Ishikawa (cell line): ENCODE measurements at regions not wholly inside any gene's neighbourhood (a gene's known extent, or its start where the extent isn't known, plus 50 kb on each side); places are given as distances from the start of the nearest gene placed in this dataset.

Experiments used
- CREB1 ChIP-seq: IDR thresholded peaks from 2 replicates; pipeline ENCODE4 v1.6.1; 2012; ENCODE audit warnings: low read depth
- EGR1 ChIP-seq: IDR thresholded peaks from 2 replicates; pipeline ENCODE4 v1.6.1; 2012
- EP300 ChIP-seq: IDR thresholded peaks from 2 replicates; pipeline ENCODE4 v1.6.1; 2012; ENCODE audit warnings: borderline replicate concordance
- FOXM1 ChIP-seq: IDR thresholded peaks from 2 replicates; pipeline ENCODE4 v1.6.1; 2012; ENCODE audit warnings: low read depth, borderline replicate concordance
- RAD21 ChIP-seq: IDR thresholded peaks from 2 replicates; pipeline ENCODE4 v1.6.1; 2012; ENCODE audit warnings: low read depth
- TAF1 ChIP-seq: IDR thresholded peaks from 2 replicates; pipeline ENCODE4 v1.6.1; 2012; ENCODE audit warnings: low read depth, mild to moderate bottlenecking
- TEAD4 ChIP-seq: IDR thresholded peaks from 2 replicates; pipeline ENCODE4 v1.6.1; 2012
- YY1 ChIP-seq: IDR thresholded peaks from 2 replicates; pipeline ENCODE4 v1.6.1; 2012; ENCODE audit warnings: low read depth
- ZBTB7A ChIP-seq: IDR thresholded peaks from 2 replicates; pipeline ENCODE4 v1.6.1; 2012; ENCODE audit warnings: low read depth
- TF ChIP-seq, protein P1 (sequence below): IDR thresholded peaks from 2 replicates; pipeline ENCODE4 v1.6.1; 2012
- TF ChIP-seq, protein P2 (sequence below): IDR thresholded peaks from 2 replicates; pipeline ENCODE4 v1.6.1; 2012; ENCODE audit warnings: low read depth, mild to moderate bottlenecking

DNA sequence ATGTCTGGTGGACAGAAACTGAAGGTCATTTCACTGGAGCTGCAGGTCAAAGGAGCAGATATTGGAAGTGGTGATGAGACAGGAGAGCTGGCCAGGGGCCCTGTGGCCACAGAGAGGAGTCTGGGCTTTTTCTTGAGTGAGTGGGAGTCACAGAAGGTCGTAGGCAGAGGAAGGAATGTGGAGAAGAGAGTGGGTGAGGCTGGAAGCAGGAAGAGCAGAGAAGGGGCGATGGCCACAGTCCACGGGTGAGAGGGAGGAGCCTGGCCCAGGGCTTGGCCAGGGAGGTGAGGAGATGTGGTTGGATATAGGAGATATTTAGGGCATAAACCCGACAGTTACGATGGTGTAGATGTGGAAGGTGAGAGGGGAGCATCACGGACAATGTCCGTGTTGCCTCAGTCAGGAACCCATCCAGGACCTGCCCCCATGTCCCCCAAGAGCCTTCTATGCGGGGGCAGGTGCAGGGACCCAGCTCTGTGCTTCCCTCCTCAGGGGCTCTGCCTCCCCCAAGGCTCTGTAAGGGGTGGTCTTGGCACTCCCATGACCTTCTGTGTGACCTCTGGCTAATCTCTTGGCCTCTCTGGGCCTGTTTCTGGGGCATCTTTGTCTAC lies 150.5 kb upstream of the PTPN1 start:
- TF ChIP-seq EP300 = no peak
- TF ChIP-seq, protein P1, sequence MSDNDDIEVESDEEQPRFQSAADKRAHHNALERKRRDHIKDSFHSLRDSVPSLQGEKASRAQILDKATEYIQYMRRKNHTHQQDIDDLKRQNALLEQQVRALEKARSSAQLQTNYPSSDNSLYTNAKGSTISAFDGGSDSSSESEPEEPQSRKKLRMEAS = no peak
- no peak for TF ChIP-seq EGR1
- no peak for TF ChIP-seq TEAD4
- TF ChIP-seq, protein P2, sequence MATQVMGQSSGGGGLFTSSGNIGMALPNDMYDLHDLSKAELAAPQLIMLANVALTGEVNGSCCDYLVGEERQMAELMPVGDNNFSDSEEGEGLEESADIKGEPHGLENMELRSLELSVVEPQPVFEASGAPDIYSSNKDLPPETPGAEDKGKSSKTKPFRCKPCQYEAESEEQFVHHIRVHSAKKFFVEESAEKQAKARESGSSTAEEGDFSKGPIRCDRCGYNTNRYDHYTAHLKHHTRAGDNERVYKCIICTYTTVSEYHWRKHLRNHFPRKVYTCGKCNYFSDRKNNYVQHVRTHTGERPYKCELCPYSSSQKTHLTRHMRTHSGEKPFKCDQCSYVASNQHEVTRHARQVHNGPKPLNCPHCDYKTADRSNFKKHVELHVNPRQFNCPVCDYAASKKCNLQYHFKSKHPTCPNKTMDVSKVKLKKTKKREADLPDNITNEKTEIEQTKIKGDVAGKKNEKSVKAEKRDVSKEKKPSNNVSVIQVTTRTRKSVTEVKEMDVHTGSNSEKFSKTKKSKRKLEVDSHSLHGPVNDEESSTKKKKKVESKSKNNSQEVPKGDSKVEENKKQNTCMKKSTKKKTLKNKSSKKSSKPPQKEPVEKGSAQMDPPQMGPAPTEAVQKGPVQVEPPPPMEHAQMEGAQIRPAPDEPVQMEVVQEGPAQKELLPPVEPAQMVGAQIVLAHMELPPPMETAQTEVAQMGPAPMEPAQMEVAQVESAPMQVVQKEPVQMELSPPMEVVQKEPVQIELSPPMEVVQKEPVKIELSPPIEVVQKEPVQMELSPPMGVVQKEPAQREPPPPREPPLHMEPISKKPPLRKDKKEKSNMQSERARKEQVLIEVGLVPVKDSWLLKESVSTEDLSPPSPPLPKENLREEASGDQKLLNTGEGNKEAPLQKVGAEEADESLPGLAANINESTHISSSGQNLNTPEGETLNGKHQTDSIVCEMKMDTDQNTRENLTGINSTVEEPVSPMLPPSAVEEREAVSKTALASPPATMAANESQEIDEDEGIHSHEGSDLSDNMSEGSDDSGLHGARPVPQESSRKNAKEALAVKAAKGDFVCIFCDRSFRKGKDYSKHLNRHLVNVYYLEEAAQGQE = no peak
- no peak for TF ChIP-seq ZBTB7A
- TF ChIP-seq TAF1 = no peak
- no peak for TF ChIP-seq YY1
- no peak for TF ChIP-seq FOXM1
- TF ChIP-seq CREB1 = no peak
- TF ChIP-seq RAD21 = no peak
